HCT116 (cell line): ENCODE measurements at regions not wholly inside any gene's neighbourhood (a gene's known extent, or its start where the extent isn't known, plus 50 kb on each side); places are given as distances from the start of the nearest gene placed in this dataset.
A peak's percentile ranks its signal among the peaks of the same experiment; 100 is the strongest.

Experiments used
- ATAC-seq: fragments of 200-7000 bp; cut with Tn5 transposase; 2 replicates; pipeline ENCODE4 v1.9.1; 2020; ENCODE audit warnings: mild to moderate bottlenecking, moderate library complexity
- BruUV-seq: library from RNA; stranded (reverse); fragments of 400-500 nt; replicated peaks from 2 replicates; lab custom pipeline; 2021; lab: Mats Ljungman, UMichigan
- CTCF ChIA-PET: fragments of 300-600 bp; sonication (Branson Sonifier 250); formaldehyde crosslinking; loops from one replicate; lab custom pipeline; 2021; ENCODE audit warnings: antibody characterized with exemption; lab: Charles Lee
- POLR2A ChIA-PET: fragments of 300-600, 350-600 bp; sonication (Branson Sonifier 250); formaldehyde crosslinking; loops from one replicate; lab custom pipeline; 2021; ENCODE audit warnings: antibody characterized with exemption; lab: Charles Lee
- RAD21 ChIA-PET, 2 experiments: fragments of 300-600 bp; sonication (Branson Sonifier 250); formaldehyde crosslinking; loops; one replicate each; lab custom pipeline; 2023; ENCODE audit warnings: low total read pairs in 2 of 2; ENCODE audit not compliant: uncharacterized antibody in 2 of 2, unreplicated experiment in 2 of 2, low non-redundant PET in 1 of 2; lab: Charles Lee
- DNase-seq: peaks from one replicate; pipeline ENCODE4 v3.0.0-alpha.2; 2010; ENCODE audit warnings: low read depth, low spot score
- H2AFZ ChIP-seq: fragments of 200-600 bp; shearing (Covaris generic), sonication (generic); 2 replicates; pipeline ENCODE4 v1.6.1; 2017; ENCODE audit warnings: low read depth, mixed run types, mixed read lengths, antibody characterized with exemption, low read length; ENCODE audit not compliant: poor library complexity, severe bottlenecking
- H3K27ac ChIP-seq: 2 replicates; pipeline ENCODE4 v1.5.1; 2012; ENCODE audit warnings: low read depth, low read length
- H3K27me3 ChIP-seq: fragments of 200-600 bp; sonication (generic); 2 replicates; pipeline ENCODE4 v1.6.1; 2016; ENCODE audit warnings: mixed run types, low read length, mixed read lengths; ENCODE audit not compliant: insufficient read depth
- H3K36me3 ChIP-seq, 2 experiments: fragments of 200-500 bp in 1 of 2; fragments of 200-600 bp in 1 of 2; sonication (Bioruptor generic) in 1 of 2; sonication (generic) in 1 of 2; 2 replicates each; pipeline versions ENCODE4 v1.5.1 to v1.6.1; 2014 to 2016; ENCODE audit warnings: low read length in 2 of 2, inconsistent platforms in 1 of 2, mixed read lengths in 1 of 2, mixed run types in 1 of 2; ENCODE audit not compliant: insufficient read depth in 2 of 2, control insufficient read depth in 1 of 2
- H3K4me1 ChIP-seq, 2 experiments: fragments of 200-600 bp in 1 of 2; sonication (generic) in 1 of 2; 2 replicates each; pipeline versions ENCODE4 v1.5.1 to v1.6.1; 2012 to 2017; ENCODE audit warnings: low read length in 2 of 2, inconsistent platforms in 1 of 2, mild to moderate bottlenecking in 1 of 2, mixed read lengths in 1 of 2, mixed run types in 1 of 2, moderate library complexity in 1 of 2; ENCODE audit not compliant: insufficient read depth in 2 of 2, control insufficient read depth in 1 of 2
- H3K4me2 ChIP-seq: fragments of 200-600 bp; sonication (generic); 2 replicates; pipeline ENCODE4 v1.6.1; 2017; ENCODE audit warnings: mixed run types, low read length, mixed read lengths
- H3K4me3 ChIP-seq, 2 experiments: fragments of 200-600 bp in 1 of 2; sonication (generic) in 1 of 2; replicated peaks in 1 of 2; 2 replicates each; pipeline ENCODE4 v1.5.1; 2011 to 2016; ENCODE audit warnings: low read length in 2 of 2, control low read depth in 1 of 2, low read depth in 1 of 2, mild to moderate bottlenecking in 1 of 2, mixed read lengths in 1 of 2, mixed run types in 1 of 2
- H3K79me2 ChIP-seq: fragments of 200-600 bp; sonication (generic); 2 replicates; pipeline ENCODE4 v1.6.1; 2017; ENCODE audit warnings: mild to moderate bottlenecking, mixed run types, low read length, moderate library complexity, mixed read lengths; ENCODE audit not compliant: insufficient read depth
- H3K9ac ChIP-seq: fragments of 200-600 bp; sonication (generic); 2 replicates; pipeline ENCODE4 v1.6.1; 2016; ENCODE audit warnings: low read length, mixed read lengths
- H3K9me2 ChIP-seq: fragments of 200-600 bp; sonication (generic), shearing (Covaris generic); 2 replicates; pipeline ENCODE4 v1.6.1; 2017; ENCODE audit warnings: mixed run types, mild to moderate bottlenecking, moderate library complexity; ENCODE audit not compliant: insufficient read depth
- H3K9me3 ChIP-seq, 2 experiments: fragments of 200-500 bp in 1 of 2; fragments of 200-600 bp in 1 of 2; sonication (Bioruptor generic) in 1 of 2; sonication (generic) in 1 of 2; 2 replicates each; pipeline ENCODE4 v1.6.1; 2014 to 2017; ENCODE audit warnings: low read length in 2 of 2, mixed read lengths in 2 of 2, inconsistent platforms in 1 of 2, low read depth in 1 of 2, mild to moderate bottlenecking in 1 of 2, mixed run types in 1 of 2, moderate library complexity in 1 of 2; ENCODE audit not compliant: control insufficient read depth in 1 of 2, insufficient read depth in 1 of 2
- H4K20me1 ChIP-seq: fragments of 200-600 bp; sonication (generic), shearing (Covaris generic); 2 replicates; pipeline ENCODE4 v1.6.1; 2017; ENCODE audit warnings: mixed run types, mild to moderate bottlenecking, moderate library complexity; ENCODE audit not compliant: insufficient read depth
- CBX3 ChIP-seq: IDR thresholded peaks from 2 replicates; pipeline ENCODE4 v1.6.1; 2012; ENCODE audit warnings: low read depth
- CEBPB ChIP-seq: IDR thresholded peaks from 2 replicates; pipeline ENCODE4 v1.6.1; 2012; ENCODE audit warnings: low read depth
- EGR1 ChIP-seq: IDR thresholded peaks from 2 replicates; pipeline ENCODE4 v1.6.1; 2012; ENCODE audit warnings: low read depth
- ELF1 ChIP-seq: IDR thresholded peaks from 2 replicates; pipeline ENCODE4 v1.6.1; 2012; ENCODE audit warnings: low read depth, borderline replicate concordance
- EZH2 ChIP-seq: fragments of 200-600 bp; sonication (generic); IDR thresholded peaks from 2 replicates; pipeline ENCODE4 v1.6.1; 2017; ENCODE audit warnings: antibody characterized with exemption, mixed run types
- JUND ChIP-seq: IDR thresholded peaks from 2 replicates; pipeline ENCODE4 v1.6.1; 2012
- POLR2A ChIP-seq: IDR thresholded peaks from 2 replicates; pipeline ENCODE4 v1.7.0; 2011; ENCODE audit warnings: borderline replicate concordance; ENCODE audit not compliant: insufficient read depth, insufficient read length; ENCODE audit errors: extremely low read depth
- RAD21 ChIP-seq: IDR thresholded peaks from 2 replicates; pipeline ENCODE4 v1.6.1; 2012; ENCODE audit warnings: low read depth, mild to moderate bottlenecking
- SP1 ChIP-seq: IDR thresholded peaks from 2 replicates; pipeline ENCODE4 v1.6.1; 2012; ENCODE audit warnings: low read depth
- TCF7L2 ChIP-seq: IDR thresholded peaks from 2 replicates; pipeline ENCODE4 v1.7.0; 2011; ENCODE audit warnings: borderline replicate concordance, inconsistent platforms; ENCODE audit not compliant: insufficient read depth, insufficient read length; ENCODE audit errors: extremely low read depth
- YY1 ChIP-seq: IDR thresholded peaks from 2 replicates; pipeline ENCODE4 v1.6.1; 2011; ENCODE audit warnings: low read length, low read depth, moderate library complexity, mild to moderate bottlenecking; ENCODE audit not compliant: insufficient replicate concordance; ENCODE audit errors: extremely low read depth
- ZNF274 ChIP-seq: fragments of 200-500 bp; sonication (Bioruptor generic); IDR thresholded peaks from 2 replicates; pipeline ENCODE4 v1.6.1; 2014; ENCODE audit warnings: mild to moderate bottlenecking, low read depth, low read length, inconsistent platforms
- intact Hi-C: fragments of 100-400 bp; cut with micrococcal nuclease; formaldehyde crosslinking; loops from 2 replicates; pipeline ENCODE4 v1.10.0; 2022
- TF ChIP-seq, protein P1 (sequence below): IDR thresholded peaks from 2 replicates; pipeline ENCODE4 v1.6.1; 2012
- TF ChIP-seq, protein P2 (sequence below), 3 experiments: fragments of 200-600 bp in 1 of 3; sonication (generic) in 1 of 3; IDR thresholded peaks in 2 of 3; conservative IDR thresholded peaks in 1 of 3; 2 replicates each; pipeline ENCODE4 v1.5.1; 2012 to 2017; ENCODE audit warnings: low read depth in 2 of 3, low read length in 2 of 3, antibody characterized with exemption in 1 of 3, borderline replicate concordance in 1 of 3, control low read depth in 1 of 3, mild to moderate bottlenecking in 1 of 3, mixed read lengths in 1 of 3, mixed run types in 1 of 3, moderate library complexity in 1 of 3; ENCODE audit not compliant: insufficient read depth in 1 of 3
- TF ChIP-seq, protein P3 (sequence below): IDR thresholded peaks from 2 replicates; pipeline ENCODE4 v1.6.1; 2012; ENCODE audit warnings: low read depth

DNA sequence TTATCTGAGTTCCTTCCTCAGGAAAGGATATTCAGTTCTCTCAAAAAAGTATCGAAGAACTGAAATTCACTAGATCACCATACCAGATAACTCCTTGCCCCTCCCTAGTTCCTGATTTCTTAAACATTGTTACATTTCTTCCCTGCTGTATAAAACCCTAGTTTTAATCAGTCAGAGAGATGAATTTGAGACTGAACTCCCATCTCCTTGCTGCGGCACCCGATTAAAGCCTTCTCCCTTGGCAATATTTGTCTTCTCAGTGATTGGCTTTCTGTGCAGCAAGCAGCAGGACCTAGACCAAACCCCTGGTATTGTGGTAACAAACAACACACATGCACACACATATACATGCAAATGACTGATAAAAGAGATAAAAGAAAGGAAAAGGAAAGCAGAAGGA, 1364.6 kb upstream of the GJE1 start:
- ChIA-PET RAD21 (no interaction called here), CTCF (no interaction called here), POLR2A (no interaction called here)
- H3K9ac ChIP-seq, result no peak overlapping the region
- no peak overlapping the region for H2AFZ ChIP-seq
- no peak for DNase-seq
- H3K9me3 ChIP-seq, result no peaks in the 10 kb centered on the region; a peak in 2 of 4 replicates
- H3K36me3 ChIP-seq, result no peaks in the 10 kb centered on the region
- H3K4me1 ChIP-seq, result no peaks in the 10 kb centered on the region
- no peaks in the 10 kb centered on the region for H4K20me1 ChIP-seq
- no peak overlapping the region for H3K4me2 ChIP-seq
- H3K9me2 ChIP-seq, result no peaks in the 10 kb centered on the region
- H3K79me2 ChIP-seq, result no peaks in the 10 kb centered on the region
- intact Hi-C loops, result no loop called here
- TF ChIP-seq POLR2A (no peak), CBX3 (0 out of 2 replicates have a peak, but pooled peaks have one; percentile 18), SP1 (no peak), EGR1 (no peak), EZH2 (no peak), RAD21 (no peak)
- TF ChIP-seq, protein P1, sequence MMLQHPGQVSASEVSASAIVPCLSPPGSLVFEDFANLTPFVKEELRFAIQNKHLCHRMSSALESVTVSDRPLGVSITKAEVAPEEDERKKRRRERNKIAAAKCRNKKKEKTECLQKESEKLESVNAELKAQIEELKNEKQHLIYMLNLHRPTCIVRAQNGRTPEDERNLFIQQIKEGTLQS, result no peak
- H3K27me3 ChIP-seq, result no peaks in the 10 kb centered on the region
- no TSS peak for BruUV-seq
- no peak for ATAC-seq
- no peak overlapping the region for H3K4me3 ChIP-seq
- H3K27ac ChIP-seq, result no peak overlapping the region

DNA sequence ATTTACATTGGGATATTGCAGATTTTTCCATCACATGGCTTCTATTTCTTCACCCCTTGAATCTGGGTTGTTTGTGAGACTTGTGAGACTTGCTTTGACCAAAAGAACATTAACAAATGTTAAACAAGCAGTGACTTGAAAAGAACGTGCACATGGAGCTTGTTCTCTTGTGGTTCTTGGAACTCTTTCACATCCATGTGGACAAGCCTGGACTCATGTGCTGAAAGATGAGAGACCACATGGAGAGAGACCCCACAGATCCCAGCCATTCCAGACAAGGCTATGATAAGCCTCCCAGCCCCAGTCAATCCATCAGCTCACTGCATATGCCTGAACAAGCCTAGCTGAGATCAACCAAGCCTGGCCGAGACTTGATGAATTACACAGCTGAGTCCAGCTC, 1365.7 kb upstream of the GJE1 start:
- no peak overlapping the region for H2AFZ ChIP-seq
- DNase-seq (no peak), ATAC-seq (no peak)
- H3K9me2 ChIP-seq, result no peaks in the 10 kb centered on the region
- ChIA-PET RAD21 (no interaction called here), POLR2A (no interaction called here), CTCF (no interaction called here)
- intact Hi-C loops, result no loop called here
- H3K27ac ChIP-seq, result no peak overlapping the region
- no peak overlapping the region for H3K4me3 ChIP-seq
- no peaks in the 10 kb centered on the region for H3K36me3 ChIP-seq
- H3K9me3 ChIP-seq, result no peaks in the 10 kb centered on the region; a peak in 2 of 4 replicates
- TF ChIP-seq, protein P2, sequence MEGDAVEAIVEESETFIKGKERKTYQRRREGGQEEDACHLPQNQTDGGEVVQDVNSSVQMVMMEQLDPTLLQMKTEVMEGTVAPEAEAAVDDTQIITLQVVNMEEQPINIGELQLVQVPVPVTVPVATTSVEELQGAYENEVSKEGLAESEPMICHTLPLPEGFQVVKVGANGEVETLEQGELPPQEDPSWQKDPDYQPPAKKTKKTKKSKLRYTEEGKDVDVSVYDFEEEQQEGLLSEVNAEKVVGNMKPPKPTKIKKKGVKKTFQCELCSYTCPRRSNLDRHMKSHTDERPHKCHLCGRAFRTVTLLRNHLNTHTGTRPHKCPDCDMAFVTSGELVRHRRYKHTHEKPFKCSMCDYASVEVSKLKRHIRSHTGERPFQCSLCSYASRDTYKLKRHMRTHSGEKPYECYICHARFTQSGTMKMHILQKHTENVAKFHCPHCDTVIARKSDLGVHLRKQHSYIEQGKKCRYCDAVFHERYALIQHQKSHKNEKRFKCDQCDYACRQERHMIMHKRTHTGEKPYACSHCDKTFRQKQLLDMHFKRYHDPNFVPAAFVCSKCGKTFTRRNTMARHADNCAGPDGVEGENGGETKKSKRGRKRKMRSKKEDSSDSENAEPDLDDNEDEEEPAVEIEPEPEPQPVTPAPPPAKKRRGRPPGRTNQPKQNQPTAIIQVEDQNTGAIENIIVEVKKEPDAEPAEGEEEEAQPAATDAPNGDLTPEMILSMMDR (IDR thresholded peaks at IDR 0.05 in 2 of 3, conservative IDR thresholded peaks at IDR 0.05 in 1 of 3; ENCODE audit: borderline replicate concordance in 1 of 3, insufficient read depth in 1 of 3, low read depth in 2 of 3, low read length in 2 of 3), result no peak
- TF ChIP-seq ZNF274, result no peak
- TF ChIP-seq RAD21, result no peak
- TF ChIP-seq CBX3, result no peak
- TF ChIP-seq CEBPB, result no peak
- TF ChIP-seq, protein P3, sequence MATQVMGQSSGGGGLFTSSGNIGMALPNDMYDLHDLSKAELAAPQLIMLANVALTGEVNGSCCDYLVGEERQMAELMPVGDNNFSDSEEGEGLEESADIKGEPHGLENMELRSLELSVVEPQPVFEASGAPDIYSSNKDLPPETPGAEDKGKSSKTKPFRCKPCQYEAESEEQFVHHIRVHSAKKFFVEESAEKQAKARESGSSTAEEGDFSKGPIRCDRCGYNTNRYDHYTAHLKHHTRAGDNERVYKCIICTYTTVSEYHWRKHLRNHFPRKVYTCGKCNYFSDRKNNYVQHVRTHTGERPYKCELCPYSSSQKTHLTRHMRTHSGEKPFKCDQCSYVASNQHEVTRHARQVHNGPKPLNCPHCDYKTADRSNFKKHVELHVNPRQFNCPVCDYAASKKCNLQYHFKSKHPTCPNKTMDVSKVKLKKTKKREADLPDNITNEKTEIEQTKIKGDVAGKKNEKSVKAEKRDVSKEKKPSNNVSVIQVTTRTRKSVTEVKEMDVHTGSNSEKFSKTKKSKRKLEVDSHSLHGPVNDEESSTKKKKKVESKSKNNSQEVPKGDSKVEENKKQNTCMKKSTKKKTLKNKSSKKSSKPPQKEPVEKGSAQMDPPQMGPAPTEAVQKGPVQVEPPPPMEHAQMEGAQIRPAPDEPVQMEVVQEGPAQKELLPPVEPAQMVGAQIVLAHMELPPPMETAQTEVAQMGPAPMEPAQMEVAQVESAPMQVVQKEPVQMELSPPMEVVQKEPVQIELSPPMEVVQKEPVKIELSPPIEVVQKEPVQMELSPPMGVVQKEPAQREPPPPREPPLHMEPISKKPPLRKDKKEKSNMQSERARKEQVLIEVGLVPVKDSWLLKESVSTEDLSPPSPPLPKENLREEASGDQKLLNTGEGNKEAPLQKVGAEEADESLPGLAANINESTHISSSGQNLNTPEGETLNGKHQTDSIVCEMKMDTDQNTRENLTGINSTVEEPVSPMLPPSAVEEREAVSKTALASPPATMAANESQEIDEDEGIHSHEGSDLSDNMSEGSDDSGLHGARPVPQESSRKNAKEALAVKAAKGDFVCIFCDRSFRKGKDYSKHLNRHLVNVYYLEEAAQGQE, result no peak
- TF ChIP-seq YY1, result no peak
- no peak for TF ChIP-seq ELF1
- TF ChIP-seq SP1, result no peak
- TF ChIP-seq, protein P1, result no peak
- no peak for TF ChIP-seq JUND
- TF ChIP-seq TCF7L2, result no peak
- BruUV-seq, result no TSS peak
- no peaks in the 10 kb centered on the region for H3K4me1 ChIP-seq
- H4K20me1 ChIP-seq, result no peaks in the 10 kb centered on the region
- H3K27me3 ChIP-seq, result no peaks in the 10 kb centered on the region
- H3K9ac ChIP-seq, result no peak overlapping the region
- no peaks in the 10 kb centered on the region for H3K79me2 ChIP-seq
- no peak overlapping the region for H3K4me2 ChIP-seq
